T-helper 22 cell (primary cell): ENCODE measurements at regions not wholly inside any gene's neighbourhood (a gene's known extent, or its start where the extent isn't known, plus 50 kb on each side); places are given as distances from the start of the nearest gene placed in this dataset.
"Not testable (repeated sequence)": the region's sequence is repeated elsewhere in the genome, so short reads cannot be mapped to it uniquely, and the experiment has no call there.

Source experiments
- DNase-seq: peaks from one replicate; pipeline ENCODE4 v3.0.0-alpha.2; 2020; ENCODE audit warnings: low read depth

GRCh38 chr3:194045289-194045688 lies 90.7 kb upstream of the HES1 start:
- no peak for DNase-seq

GRCh38 chr3:194045919-194046318 lies 90.0 kb upstream of the HES1 start:
- no peak for DNase-seq

GRCh38 chr3:194046531-194046930 lies 89.4 kb upstream of the HES1 start:
- no peak for DNase-seq

- no peak for DNase-seq
These were observed 88.8 kb upstream of the HES1 start for GRCh38 chr3:194046995-194047645.

- DNase-seq = no peak
These were observed 86.6 kb upstream of the HES1 start for GRCh38 chr3:194049394-194049793.

DNA sequence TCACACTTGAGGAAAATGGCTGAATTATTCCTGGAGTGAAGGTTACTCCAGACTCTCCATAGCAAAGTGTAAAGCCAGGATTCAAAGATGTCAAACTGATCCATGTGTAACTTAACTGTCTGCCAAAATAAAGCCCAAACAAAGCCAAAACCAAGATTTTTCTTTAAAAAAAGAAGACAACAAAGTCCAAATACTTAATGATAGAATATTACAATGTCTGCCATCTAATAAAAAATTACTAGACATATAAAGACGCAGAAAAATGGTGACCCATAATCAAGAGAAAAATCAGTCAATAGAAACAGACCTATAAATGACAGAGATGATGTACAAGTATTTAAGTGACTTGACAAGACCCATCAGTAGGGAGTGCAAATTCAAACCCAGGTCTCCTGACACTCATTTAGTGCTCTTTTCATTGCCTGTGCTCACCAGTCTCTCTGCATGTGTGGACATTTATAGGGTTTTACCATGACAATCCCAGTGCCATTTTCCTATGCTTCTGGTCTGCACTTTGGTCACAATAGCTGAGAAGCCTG lies 85.1 kb upstream of the HES1 start:
- no peak for DNase-seq

GRCh38 chr3:194051366-194052149 lies 84.4 kb upstream of the HES1 start:
- DNase-seq = no peak

GRCh38 chr3:194053136-194053535 lies 82.8 kb upstream of the HES1 start:
- no peak for DNase-seq

DNA sequence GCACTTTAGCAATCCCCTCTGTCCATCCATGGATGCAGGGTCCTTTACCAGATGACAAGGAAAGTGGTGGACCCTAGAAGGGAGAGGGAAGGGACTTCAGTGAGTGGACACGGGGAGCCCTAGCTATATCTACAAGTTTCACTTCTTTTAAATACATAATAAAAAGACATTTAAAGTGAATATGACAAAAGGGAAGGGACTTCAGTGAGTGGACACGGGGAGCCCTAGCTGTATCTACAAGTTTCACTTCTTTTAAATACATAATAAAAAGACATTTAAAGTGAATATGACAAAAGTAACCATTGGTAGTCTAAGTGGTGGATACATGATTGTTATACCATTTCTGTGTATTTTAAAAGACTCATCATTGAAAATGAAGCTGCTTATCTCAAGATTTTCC lies 81.9 kb upstream of the HES1 start:
- DNase-seq = no peak

DNA sequence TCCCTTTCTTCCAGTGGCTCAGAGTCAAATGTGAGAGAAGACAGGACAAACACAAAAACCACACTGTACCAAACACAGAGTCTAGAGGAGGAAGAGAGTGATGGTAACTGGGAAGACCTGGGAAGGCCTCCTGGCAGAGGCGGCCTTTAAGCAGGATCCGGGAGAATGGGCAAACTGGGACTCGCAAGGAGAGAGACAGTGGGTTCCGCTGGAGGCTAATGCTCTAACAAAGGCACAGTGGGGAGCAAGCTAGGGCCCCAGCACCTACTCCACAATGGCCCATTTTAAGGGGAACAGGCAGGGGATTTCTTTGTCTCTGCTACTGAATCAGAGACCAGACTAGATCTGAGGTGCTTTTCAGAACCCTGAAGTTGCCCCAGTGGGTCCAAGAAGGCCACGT lies 81.4 kb upstream of the HES1 start:
- DNase-seq = no peak

GRCh38 chr3:194054961-194055360 lies 81.0 kb upstream of the HES1 start:
- DNase-seq = no peak

- not testable (repeated sequence) for DNase-seq
These were observed 79.6 kb upstream of the HES1 start for GRCh38 chr3:194056323-194056722.

DNA sequence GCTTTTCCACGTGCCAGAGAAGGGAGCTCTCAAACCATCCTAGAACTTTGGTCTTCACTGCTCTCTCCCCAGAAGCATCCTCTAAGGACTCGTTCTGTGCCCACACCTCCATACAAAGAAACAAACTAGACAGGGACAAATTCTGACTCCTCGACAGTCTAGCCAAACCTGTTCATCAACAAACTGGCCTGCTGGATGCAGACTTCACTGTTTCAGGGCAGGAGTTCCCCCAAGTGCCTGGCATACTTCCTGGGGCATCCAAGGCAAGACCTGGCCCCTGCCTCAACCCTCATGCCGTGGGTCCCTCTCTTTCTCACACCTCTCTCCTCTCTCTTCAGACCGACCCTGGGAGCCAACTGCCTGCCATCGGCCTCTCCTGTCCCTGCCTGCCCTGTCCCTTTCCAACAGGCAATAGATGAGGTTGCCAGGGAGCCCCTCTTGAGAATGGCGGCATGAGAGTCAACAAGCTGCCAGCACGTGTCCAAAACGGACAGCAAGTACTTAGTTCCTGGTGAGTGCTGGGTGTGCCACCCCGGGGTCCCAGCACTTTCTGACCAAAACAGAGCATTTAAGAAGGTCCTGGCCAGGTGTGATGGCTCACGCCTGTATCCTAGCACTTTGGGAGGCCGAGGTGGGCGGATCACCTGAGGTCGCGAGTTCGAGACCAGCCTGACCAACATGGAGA lies 79.1 kb upstream of the HES1 start:
- DNase-seq = no peak

DNA sequence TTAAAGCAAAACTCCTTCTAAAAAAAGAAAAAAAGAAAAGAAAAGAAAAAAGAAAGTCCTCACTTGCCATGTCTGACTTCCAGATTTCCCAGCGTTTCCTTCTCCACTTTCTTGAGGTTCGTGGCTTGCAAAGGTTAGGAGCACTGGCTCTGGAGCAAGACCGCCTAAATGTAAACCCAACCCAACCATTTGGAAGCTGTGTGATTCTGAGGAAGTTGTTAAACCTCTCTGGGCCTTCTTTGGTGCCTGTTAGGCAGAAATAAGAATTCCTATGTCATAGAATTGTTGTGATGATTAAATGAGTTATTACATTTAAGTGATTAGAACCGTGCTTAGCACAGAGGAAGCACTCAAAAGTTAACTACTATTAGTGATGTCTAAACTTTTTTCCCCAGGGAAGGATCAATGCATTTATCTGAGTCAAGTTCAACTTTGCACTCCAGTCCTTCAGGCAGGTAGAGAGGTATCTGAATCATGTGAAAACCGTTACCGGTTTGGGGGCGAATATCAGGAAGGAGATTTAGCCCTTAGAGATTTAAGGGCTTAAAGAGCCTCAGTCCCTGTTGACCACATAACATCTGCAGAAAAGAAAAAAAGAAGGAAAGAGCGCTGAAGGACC lies 78.3 kb upstream of the HES1 start:
- no peak for DNase-seq

GRCh38 chr3:194058189-194058571 lies 77.8 kb upstream of the HES1 start:
- DNase-seq = no peak

DNA sequence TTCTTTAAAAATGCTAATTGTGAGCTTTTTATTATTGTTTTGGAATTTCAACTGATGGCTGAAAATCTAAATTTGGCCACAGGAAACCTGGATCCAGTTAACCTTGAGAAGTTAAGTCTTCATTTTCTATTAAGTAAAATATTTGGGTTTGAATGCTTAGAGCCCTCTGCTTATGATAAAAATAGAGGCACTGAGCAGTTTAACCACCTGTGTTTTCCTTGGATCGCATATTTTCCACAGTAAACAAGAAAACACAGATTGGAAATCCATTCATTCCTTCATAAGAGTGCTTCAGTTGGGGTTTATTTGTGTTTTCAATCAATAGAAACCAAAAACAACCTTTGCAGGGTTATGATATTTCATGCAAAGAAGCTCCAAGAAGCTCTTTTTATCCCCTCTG lies 77.2 kb upstream of the HES1 start:
- DNase-seq = no peak

- no peak for DNase-seq
These were observed 74.4 kb upstream of the HES1 start for GRCh38 chr3:194061421-194062030.

DNA sequence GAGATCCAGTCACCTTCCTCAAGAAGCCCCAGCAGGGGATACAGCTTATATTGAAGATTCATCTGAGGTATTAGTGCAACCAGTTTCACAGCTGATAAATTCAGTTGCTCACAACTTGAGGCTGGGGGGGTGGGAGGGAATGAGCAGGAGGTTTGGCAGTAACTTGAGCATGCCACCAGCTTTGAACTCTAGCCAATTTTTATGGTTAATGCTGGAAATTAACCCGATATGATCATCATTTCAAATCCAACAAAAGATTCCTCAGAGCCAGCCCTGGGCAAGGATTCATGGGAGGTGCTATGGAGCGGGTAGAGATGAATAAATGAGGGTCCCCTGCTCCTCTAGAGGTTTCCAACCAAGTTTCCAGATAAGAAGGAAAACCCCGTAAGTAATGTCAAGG lies 73.1 kb upstream of the HES1 start:
- no peak for DNase-seq

- no peak for DNase-seq
These were observed 71.3 kb upstream of the HES1 start for GRCh38 chr3:194064380-194065332.

- DNase-seq = not testable (repeated sequence)
These were observed 68.6 kb upstream of the HES1 start for GRCh38 chr3:194067327-194067726.

GRCh38 chr3:194067949-194068362 lies 68.0 kb upstream of the HES1 start:
- no peak for DNase-seq
